HCT116 (cell line): ENCODE measurements at regions not wholly inside any gene's neighbourhood (a gene's known extent, or its start where the extent isn't known, plus 50 kb on each side); places are given as distances from the start of the nearest gene placed in this dataset.

Experiments
- ATAC-seq: fragments of 200-7000 bp; cut with Tn5 transposase; 2 replicates; pipeline ENCODE4 v1.9.1; 2020; ENCODE audit warnings: mild to moderate bottlenecking, moderate library complexity
- BruUV-seq: library from RNA; stranded (reverse); fragments of 400-500 nt; replicated peaks from 2 replicates; lab custom pipeline; 2021; lab: Mats Ljungman, UMichigan
- CTCF ChIA-PET: fragments of 300-600 bp; sonication (Branson Sonifier 250); formaldehyde crosslinking; loops from one replicate; lab custom pipeline; 2021; ENCODE audit warnings: antibody characterized with exemption; lab: Charles Lee
- POLR2A ChIA-PET: fragments of 300-600, 350-600 bp; sonication (Branson Sonifier 250); formaldehyde crosslinking; loops from one replicate; lab custom pipeline; 2021; ENCODE audit warnings: antibody characterized with exemption; lab: Charles Lee
- RAD21 ChIA-PET, 2 experiments: fragments of 300-600 bp; sonication (Branson Sonifier 250); formaldehyde crosslinking; loops; one replicate each; lab custom pipeline; 2023; ENCODE audit warnings: low total read pairs in 2 of 2; ENCODE audit not compliant: uncharacterized antibody in 2 of 2, unreplicated experiment in 2 of 2, low non-redundant PET in 1 of 2; lab: Charles Lee
- DNase-seq: peaks from one replicate; pipeline ENCODE4 v3.0.0-alpha.2; 2010; ENCODE audit warnings: low read depth, low spot score
- H2AFZ ChIP-seq: fragments of 200-600 bp; shearing (Covaris generic), sonication (generic); 2 replicates; pipeline ENCODE4 v1.6.1; 2017; ENCODE audit warnings: low read depth, mixed run types, mixed read lengths, antibody characterized with exemption, low read length; ENCODE audit not compliant: poor library complexity, severe bottlenecking
- H3K27ac ChIP-seq: 2 replicates; pipeline ENCODE4 v1.5.1; 2012; ENCODE audit warnings: low read depth, low read length
- H3K27me3 ChIP-seq: fragments of 200-600 bp; sonication (generic); 2 replicates; pipeline ENCODE4 v1.6.1; 2016; ENCODE audit warnings: mixed run types, low read length, mixed read lengths; ENCODE audit not compliant: insufficient read depth
- H3K36me3 ChIP-seq, 2 experiments: fragments of 200-500 bp in 1 of 2; fragments of 200-600 bp in 1 of 2; sonication (Bioruptor generic) in 1 of 2; sonication (generic) in 1 of 2; 2 replicates each; pipeline versions ENCODE4 v1.5.1 to v1.6.1; 2014 to 2016; ENCODE audit warnings: low read length in 2 of 2, inconsistent platforms in 1 of 2, mixed read lengths in 1 of 2, mixed run types in 1 of 2; ENCODE audit not compliant: insufficient read depth in 2 of 2, control insufficient read depth in 1 of 2
- H3K4me1 ChIP-seq, 2 experiments: fragments of 200-600 bp in 1 of 2; sonication (generic) in 1 of 2; 2 replicates each; pipeline versions ENCODE4 v1.5.1 to v1.6.1; 2012 to 2017; ENCODE audit warnings: low read length in 2 of 2, inconsistent platforms in 1 of 2, mild to moderate bottlenecking in 1 of 2, mixed read lengths in 1 of 2, mixed run types in 1 of 2, moderate library complexity in 1 of 2; ENCODE audit not compliant: insufficient read depth in 2 of 2, control insufficient read depth in 1 of 2
- H3K4me2 ChIP-seq: fragments of 200-600 bp; sonication (generic); 2 replicates; pipeline ENCODE4 v1.6.1; 2017; ENCODE audit warnings: mixed run types, low read length, mixed read lengths
- H3K4me3 ChIP-seq, 2 experiments: fragments of 200-600 bp in 1 of 2; sonication (generic) in 1 of 2; replicated peaks in 1 of 2; 2 replicates each; pipeline ENCODE4 v1.5.1; 2011 to 2016; ENCODE audit warnings: low read length in 2 of 2, control low read depth in 1 of 2, low read depth in 1 of 2, mild to moderate bottlenecking in 1 of 2, mixed read lengths in 1 of 2, mixed run types in 1 of 2
- H3K79me2 ChIP-seq: fragments of 200-600 bp; sonication (generic); 2 replicates; pipeline ENCODE4 v1.6.1; 2017; ENCODE audit warnings: mild to moderate bottlenecking, mixed run types, low read length, moderate library complexity, mixed read lengths; ENCODE audit not compliant: insufficient read depth
- H3K9ac ChIP-seq: fragments of 200-600 bp; sonication (generic); 2 replicates; pipeline ENCODE4 v1.6.1; 2016; ENCODE audit warnings: low read length, mixed read lengths
- H3K9me2 ChIP-seq: fragments of 200-600 bp; sonication (generic), shearing (Covaris generic); 2 replicates; pipeline ENCODE4 v1.6.1; 2017; ENCODE audit warnings: mixed run types, mild to moderate bottlenecking, moderate library complexity; ENCODE audit not compliant: insufficient read depth
- H3K9me3 ChIP-seq, 2 experiments: fragments of 200-500 bp in 1 of 2; fragments of 200-600 bp in 1 of 2; sonication (Bioruptor generic) in 1 of 2; sonication (generic) in 1 of 2; 2 replicates each; pipeline ENCODE4 v1.6.1; 2014 to 2017; ENCODE audit warnings: low read length in 2 of 2, mixed read lengths in 2 of 2, inconsistent platforms in 1 of 2, low read depth in 1 of 2, mild to moderate bottlenecking in 1 of 2, mixed run types in 1 of 2, moderate library complexity in 1 of 2; ENCODE audit not compliant: control insufficient read depth in 1 of 2, insufficient read depth in 1 of 2
- H4K20me1 ChIP-seq: fragments of 200-600 bp; sonication (generic), shearing (Covaris generic); 2 replicates; pipeline ENCODE4 v1.6.1; 2017; ENCODE audit warnings: mixed run types, mild to moderate bottlenecking, moderate library complexity; ENCODE audit not compliant: insufficient read depth
- EGR1 ChIP-seq: IDR thresholded peaks from 2 replicates; pipeline ENCODE4 v1.6.1; 2012; ENCODE audit warnings: low read depth
- ELF1 ChIP-seq: IDR thresholded peaks from 2 replicates; pipeline ENCODE4 v1.6.1; 2012; ENCODE audit warnings: low read depth, borderline replicate concordance
- EZH2 ChIP-seq: fragments of 200-600 bp; sonication (generic); IDR thresholded peaks from 2 replicates; pipeline ENCODE4 v1.6.1; 2017; ENCODE audit warnings: antibody characterized with exemption, mixed run types
- FOSL1 ChIP-seq: IDR thresholded peaks from 2 replicates; pipeline ENCODE4 v1.6.1; 2012; ENCODE audit warnings: low read depth
- JUND ChIP-seq: IDR thresholded peaks from 2 replicates; pipeline ENCODE4 v1.6.1; 2012
- POLR2A ChIP-seq: IDR thresholded peaks from 2 replicates; pipeline ENCODE4 v1.7.0; 2011; ENCODE audit warnings: borderline replicate concordance; ENCODE audit not compliant: insufficient read depth, insufficient read length; ENCODE audit errors: extremely low read depth
- POLR2AphosphoS5 ChIP-seq: IDR thresholded peaks from 2 replicates; pipeline ENCODE4 v1.6.1; 2011; ENCODE audit warnings: mild to moderate bottlenecking, low read depth, low read length, moderate library complexity
- RAD21 ChIP-seq: IDR thresholded peaks from 2 replicates; pipeline ENCODE4 v1.6.1; 2012; ENCODE audit warnings: low read depth, mild to moderate bottlenecking
- REST ChIP-seq: IDR thresholded peaks from 2 replicates; pipeline ENCODE4 v1.6.1; 2012; ENCODE audit warnings: low read depth
- TCF7L2 ChIP-seq: IDR thresholded peaks from 2 replicates; pipeline ENCODE4 v1.7.0; 2011; ENCODE audit warnings: borderline replicate concordance, inconsistent platforms; ENCODE audit not compliant: insufficient read depth, insufficient read length; ENCODE audit errors: extremely low read depth
- YY1 ChIP-seq: IDR thresholded peaks from 2 replicates; pipeline ENCODE4 v1.6.1; 2011; ENCODE audit warnings: low read length, low read depth, moderate library complexity, mild to moderate bottlenecking; ENCODE audit not compliant: insufficient replicate concordance; ENCODE audit errors: extremely low read depth
- ZFX ChIP-seq: fragments of 450-650 bp; IDR thresholded peaks from 2 replicates; pipeline ENCODE4 v1.6.1; 2017
- intact Hi-C: fragments of 100-400 bp; cut with micrococcal nuclease; formaldehyde crosslinking; loops from 2 replicates; pipeline ENCODE4 v1.10.0; 2022
- TF ChIP-seq, protein P1 (sequence below): IDR thresholded peaks from 2 replicates; pipeline ENCODE4 v1.6.1; 2012
- TF ChIP-seq, protein P2 (sequence below): IDR thresholded peaks from 2 replicates; pipeline ENCODE4 v1.6.1; 2012
- TF ChIP-seq, protein P3 (sequence below), 3 experiments: fragments of 200-600 bp in 1 of 3; sonication (generic) in 1 of 3; IDR thresholded peaks in 2 of 3; conservative IDR thresholded peaks in 1 of 3; 2 replicates each; pipeline ENCODE4 v1.5.1; 2012 to 2017; ENCODE audit warnings: low read depth in 2 of 3, low read length in 2 of 3, antibody characterized with exemption in 1 of 3, borderline replicate concordance in 1 of 3, control low read depth in 1 of 3, mild to moderate bottlenecking in 1 of 3, mixed read lengths in 1 of 3, mixed run types in 1 of 3, moderate library complexity in 1 of 3; ENCODE audit not compliant: insufficient read depth in 1 of 3

DNA sequence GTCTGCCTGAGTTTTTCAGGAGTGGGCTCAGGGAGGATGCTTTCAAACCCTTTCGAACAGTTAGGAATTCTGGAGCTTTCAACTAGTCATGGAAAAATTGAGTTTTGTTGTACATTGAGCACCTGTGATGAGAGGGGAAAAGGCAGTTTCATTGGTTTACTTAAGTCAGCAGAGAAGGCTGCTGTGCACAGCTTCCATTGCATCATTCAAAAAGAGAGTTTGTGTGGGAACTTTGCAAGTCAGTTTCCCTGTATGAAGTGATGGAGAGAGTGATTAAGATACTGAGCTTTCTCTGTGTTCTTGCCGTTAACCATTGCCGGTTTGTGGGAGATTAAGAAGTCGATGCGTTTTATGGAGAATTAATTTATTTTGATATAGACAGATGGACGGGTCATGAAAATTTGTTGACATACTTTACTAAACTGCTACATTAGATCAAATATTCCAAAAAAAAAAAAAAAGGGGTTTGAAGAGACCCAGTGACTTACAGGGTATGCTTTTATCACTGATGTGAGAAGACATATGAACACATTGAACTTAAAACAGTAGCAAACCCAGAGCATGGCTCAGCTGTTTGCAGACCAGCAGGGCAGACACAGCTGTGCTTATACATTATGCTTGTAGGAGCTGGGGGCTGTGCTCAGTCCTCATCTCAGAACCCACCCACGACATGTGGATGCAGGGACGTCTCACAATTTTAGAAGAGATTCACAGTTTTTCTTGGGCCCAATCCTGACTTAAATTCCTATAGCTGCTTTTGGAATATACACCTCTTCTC, 234.1 kb downstream of the SOX4 start:
- H3K79me2 ChIP-seq: no peaks in the 10 kb centered on the region
- no peaks in the 10 kb centered on the region for H4K20me1 ChIP-seq
- DNase-seq (no peak), ATAC-seq (no peak)
- H2AFZ ChIP-seq: no peak overlapping the region
- H3K4me1 ChIP-seq: no peaks in the 10 kb centered on the region
- RAD21 ChIA-PET: no interaction called here
- intact Hi-C loops: no loop called here
- no peaks in the 10 kb centered on the region for H3K27me3 ChIP-seq
- no peaks in the 10 kb centered on the region for H3K9me3 ChIP-seq
- no peak overlapping the region for H3K27ac ChIP-seq
- H3K9ac ChIP-seq: no peak overlapping the region
- TF ChIP-seq ELF1: no peak
- TF ChIP-seq, protein P1, sequence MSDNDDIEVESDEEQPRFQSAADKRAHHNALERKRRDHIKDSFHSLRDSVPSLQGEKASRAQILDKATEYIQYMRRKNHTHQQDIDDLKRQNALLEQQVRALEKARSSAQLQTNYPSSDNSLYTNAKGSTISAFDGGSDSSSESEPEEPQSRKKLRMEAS: no peak
- no peak for TF ChIP-seq RAD21
- TF ChIP-seq JUND: no peak
- no peak for TF ChIP-seq YY1
- no peak for TF ChIP-seq EGR1
- TF ChIP-seq, protein P2, sequence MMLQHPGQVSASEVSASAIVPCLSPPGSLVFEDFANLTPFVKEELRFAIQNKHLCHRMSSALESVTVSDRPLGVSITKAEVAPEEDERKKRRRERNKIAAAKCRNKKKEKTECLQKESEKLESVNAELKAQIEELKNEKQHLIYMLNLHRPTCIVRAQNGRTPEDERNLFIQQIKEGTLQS: no peak
- no peak for TF ChIP-seq EZH2
- no peak for TF ChIP-seq REST
- TF ChIP-seq FOSL1: no peak
- TF ChIP-seq POLR2A: no peak
- no peak for TF ChIP-seq POLR2AphosphoS5
- no peak for TF ChIP-seq ZFX
- no peak for TF ChIP-seq TCF7L2
- TF ChIP-seq, protein P3, sequence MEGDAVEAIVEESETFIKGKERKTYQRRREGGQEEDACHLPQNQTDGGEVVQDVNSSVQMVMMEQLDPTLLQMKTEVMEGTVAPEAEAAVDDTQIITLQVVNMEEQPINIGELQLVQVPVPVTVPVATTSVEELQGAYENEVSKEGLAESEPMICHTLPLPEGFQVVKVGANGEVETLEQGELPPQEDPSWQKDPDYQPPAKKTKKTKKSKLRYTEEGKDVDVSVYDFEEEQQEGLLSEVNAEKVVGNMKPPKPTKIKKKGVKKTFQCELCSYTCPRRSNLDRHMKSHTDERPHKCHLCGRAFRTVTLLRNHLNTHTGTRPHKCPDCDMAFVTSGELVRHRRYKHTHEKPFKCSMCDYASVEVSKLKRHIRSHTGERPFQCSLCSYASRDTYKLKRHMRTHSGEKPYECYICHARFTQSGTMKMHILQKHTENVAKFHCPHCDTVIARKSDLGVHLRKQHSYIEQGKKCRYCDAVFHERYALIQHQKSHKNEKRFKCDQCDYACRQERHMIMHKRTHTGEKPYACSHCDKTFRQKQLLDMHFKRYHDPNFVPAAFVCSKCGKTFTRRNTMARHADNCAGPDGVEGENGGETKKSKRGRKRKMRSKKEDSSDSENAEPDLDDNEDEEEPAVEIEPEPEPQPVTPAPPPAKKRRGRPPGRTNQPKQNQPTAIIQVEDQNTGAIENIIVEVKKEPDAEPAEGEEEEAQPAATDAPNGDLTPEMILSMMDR (IDR thresholded peaks at IDR 0.05 in 2 of 3, conservative IDR thresholded peaks at IDR 0.05 in 1 of 3; ENCODE audit: borderline replicate concordance in 1 of 3, insufficient read depth in 1 of 3, low read depth in 2 of 3, low read length in 2 of 3): no peak
- H3K36me3 ChIP-seq: no peaks in the 10 kb centered on the region
- H3K4me2 ChIP-seq: no peak overlapping the region
- H3K4me3 ChIP-seq: no peak overlapping the region
- CTCF ChIA-PET: no interaction called here
- H3K9me2 ChIP-seq: no peaks in the 10 kb centered on the region
- BruUV-seq: no TSS peak
- POLR2A ChIA-PET: no interaction called here
